ENCODE measurements at regions not wholly inside any gene's neighbourhood (a gene's known extent, or its start where the extent isn't known, plus 50 kb on each side); places are given as distances from the start of the nearest gene placed in this dataset.

GRCh38 chr11:129291546-129291945 lies 84.1 kb upstream of the BARX2 start:
- DNase-seq: no peak

- no peak for DNase-seq
Measured at GRCh38 chr11:129290966-129291365, 84.7 kb upstream of the BARX2 start.

- no peak for DNase-seq
Measured at GRCh38 chr11:129289350-129290040, 86.2 kb upstream of the BARX2 start.

- no peak for DNase-seq
Measured at GRCh38 chr11:129287920-129288319, 87.7 kb upstream of the BARX2 start.

- DNase-seq: no peak
Measured at GRCh38 chr11:129286813-129287212, 88.8 kb upstream of the BARX2 start.

GRCh38 chr11:129285402-129285786 lies 90.3 kb upstream of the BARX2 start:
- DNase-seq: no peak

GRCh38 chr11:129283141-129283540 lies 91.0 kb upstream of the ARHGAP32 start:
- no peak for DNase-seq

GRCh38 chr11:129282634-129283033 lies 90.5 kb upstream of the ARHGAP32 start:
- DNase-seq: no peak

- DNase-seq: no peak
Measured at GRCh38 chr11:129281471-129282415, 89.6 kb upstream of the ARHGAP32 start.

GRCh38 chr11:129280027-129280811 lies 88.1 kb upstream of the ARHGAP32 start:
- peak in 1 of 5 donors; percentile 8 for DNase-seq

- peak; percentile 23 to 68 (median 51) for DNase-seq
Measured at GRCh38 chr11:129279326-129280026, 87.4 kb upstream of the ARHGAP32 start.

- peak in 1 of 5 donors; percentile 9 for DNase-seq
Measured at GRCh38 chr11:129278586-129279319, 86.6 kb upstream of the ARHGAP32 start.

- no peak for DNase-seq
Measured at GRCh38 chr11:129277198-129277843, 85.2 kb upstream of the ARHGAP32 start.

- DNase-seq: no peak
Measured at GRCh38 chr11:129275828-129276227, 83.7 kb upstream of the ARHGAP32 start.

- no peak for DNase-seq
Measured at GRCh38 chr11:129273944-129274711, 82.0 kb upstream of the ARHGAP32 start.

- DNase-seq: no peak
Measured at GRCh38 chr11:129273322-129273721, 81.2 kb upstream of the ARHGAP32 start.

- DNase-seq: no peak
Measured at GRCh38 chr11:129271030-129271429, 78.9 kb upstream of the ARHGAP32 start.

GRCh38 chr11:129270446-129270845 lies 78.3 kb upstream of the ARHGAP32 start:
- no peak for DNase-seq

- no peak for DNase-seq
Measured at GRCh38 chr11:129268371-129268770, 76.2 kb upstream of the ARHGAP32 start.

GRCh38 chr11:129267716-129268115 lies 75.6 kb upstream of the ARHGAP32 start:
- no peak for DNase-seq

All from T-helper 1 cell (primary cell).